GM21529 (cell line): ENCODE measurements at regions not wholly inside any gene's neighbourhood (a gene's known extent, or its start where the extent isn't known, plus 50 kb on each side); places are given as distances from the start of the nearest gene placed in this dataset.

Experiments used
- ATAC-seq: cut with Tn5 transposase; IDR thresholded peaks from one replicate; pipeline ENCODE4 v1.9.1; 2021; ENCODE audit not compliant: unreplicated experiment

DNA sequence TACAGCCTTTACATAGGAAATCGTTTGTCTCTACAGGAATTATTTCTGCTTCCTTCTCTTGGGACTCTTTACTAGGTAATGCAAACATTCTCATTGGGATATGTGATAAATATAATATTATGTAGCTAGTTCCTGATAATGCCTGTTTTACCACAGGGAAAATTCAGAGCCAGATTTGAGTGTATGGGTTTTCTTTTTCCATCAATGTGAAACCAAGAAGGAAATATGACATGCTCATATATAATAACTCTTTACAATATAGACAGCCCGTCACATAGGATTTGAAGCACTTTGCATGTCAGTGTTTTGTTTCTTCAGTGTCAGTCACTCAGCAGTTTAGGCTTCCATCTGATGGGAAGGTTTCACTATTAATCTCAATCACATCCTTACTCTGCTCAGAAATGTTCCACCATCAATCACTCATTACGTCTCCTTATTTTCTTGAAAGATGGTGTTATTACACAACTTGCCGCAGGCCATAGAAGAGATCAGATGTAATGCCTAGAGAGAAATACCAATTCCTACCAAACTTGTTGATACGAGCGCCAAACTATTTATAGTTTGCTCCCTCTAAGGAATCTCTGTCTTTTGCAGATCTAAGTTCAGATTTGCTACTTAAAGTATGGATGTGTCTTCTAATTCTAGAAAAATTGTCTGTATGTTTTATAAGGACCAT lies 314.8 kb downstream of the DIPK2A start:
- ATAC-seq: no peak

DNA sequence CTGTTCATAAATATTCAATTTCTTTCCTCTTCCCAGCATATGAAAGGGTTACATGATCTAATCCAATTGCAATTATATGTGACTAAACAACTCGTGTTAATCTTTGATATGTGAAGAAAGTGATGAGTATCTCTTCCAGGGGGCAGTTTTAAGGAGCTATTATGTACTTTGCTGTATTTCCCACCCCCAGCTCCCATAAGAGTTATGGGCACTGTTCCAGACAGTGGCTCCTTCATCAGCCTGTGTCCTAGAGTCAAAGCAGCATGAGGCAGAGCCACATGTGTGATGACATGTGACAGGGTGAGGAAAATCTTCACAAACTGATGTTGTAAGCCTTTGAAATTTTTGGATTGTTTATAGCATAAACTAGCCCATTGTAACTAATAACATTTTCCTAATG lies 315.4 kb downstream of the DIPK2A start:
- ATAC-seq: no peak

DNA sequence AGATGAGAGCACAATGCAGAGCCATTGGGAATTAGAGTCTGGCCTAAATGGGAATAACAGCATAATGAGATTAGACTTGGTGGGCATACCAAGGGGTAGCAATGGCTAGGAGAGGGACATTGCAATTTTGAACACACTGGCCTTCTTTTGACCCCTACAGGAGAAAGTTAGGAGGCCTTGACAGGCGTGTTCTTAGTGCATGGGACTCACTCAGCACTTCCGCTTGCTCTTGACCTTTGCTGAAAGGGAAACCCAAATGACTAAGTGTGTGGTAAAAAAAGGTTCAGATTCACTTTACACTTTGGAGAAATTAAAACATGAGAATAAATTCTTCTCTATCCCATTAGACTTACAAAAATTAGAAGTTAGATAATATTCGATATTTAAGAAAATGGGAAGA lies 317.4 kb downstream of the DIPK2A start:
- no peak for ATAC-seq

DNA sequence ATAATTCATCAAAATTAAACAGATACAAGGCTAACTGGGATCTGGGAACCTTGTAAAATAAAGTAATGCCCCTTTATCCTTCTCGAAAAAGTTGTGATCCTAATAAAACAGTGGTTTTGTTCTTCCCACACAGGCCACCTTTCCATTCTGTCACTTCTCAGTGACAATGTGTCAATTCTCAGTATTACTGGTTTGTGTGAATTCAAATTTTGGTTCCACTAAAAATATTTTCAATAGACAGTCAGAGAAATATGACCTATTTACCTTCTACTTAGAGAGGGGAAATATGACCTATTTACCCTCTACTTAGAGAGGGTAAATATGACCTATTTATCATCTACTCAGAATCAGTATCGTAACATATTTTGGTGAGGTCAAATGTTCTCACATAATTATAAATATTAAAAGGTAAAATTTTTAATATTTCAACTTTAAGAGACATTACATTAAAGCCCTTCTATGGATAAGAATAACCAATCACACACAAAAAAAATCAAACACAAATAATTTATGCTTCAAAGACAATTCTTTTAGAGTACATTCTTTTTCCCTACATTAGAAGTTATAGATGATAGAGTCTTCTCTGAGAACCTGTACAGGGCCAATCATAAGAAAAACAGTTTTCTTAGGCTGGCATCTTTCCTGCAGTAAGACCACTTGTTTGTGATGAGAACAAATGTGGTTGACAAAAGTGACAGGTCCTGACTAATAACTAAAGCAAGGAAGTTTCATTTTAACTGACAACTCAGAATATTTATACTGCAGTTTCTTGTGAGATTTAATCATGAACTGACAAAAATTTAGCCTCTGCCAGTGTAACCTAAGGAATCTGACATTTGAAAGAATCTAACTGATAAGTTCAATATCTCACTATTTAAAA lies 323.3 kb downstream of the DIPK2A start:
- ATAC-seq: peak; percentile 92

GRCh38 chr3:144295613-144296012 lies 324.0 kb downstream of the DIPK2A start:
- ATAC-seq: no peak

GRCh38 chr3:144296808-144297207 lies 325.2 kb downstream of the DIPK2A start:
- no peak for ATAC-seq

DNA sequence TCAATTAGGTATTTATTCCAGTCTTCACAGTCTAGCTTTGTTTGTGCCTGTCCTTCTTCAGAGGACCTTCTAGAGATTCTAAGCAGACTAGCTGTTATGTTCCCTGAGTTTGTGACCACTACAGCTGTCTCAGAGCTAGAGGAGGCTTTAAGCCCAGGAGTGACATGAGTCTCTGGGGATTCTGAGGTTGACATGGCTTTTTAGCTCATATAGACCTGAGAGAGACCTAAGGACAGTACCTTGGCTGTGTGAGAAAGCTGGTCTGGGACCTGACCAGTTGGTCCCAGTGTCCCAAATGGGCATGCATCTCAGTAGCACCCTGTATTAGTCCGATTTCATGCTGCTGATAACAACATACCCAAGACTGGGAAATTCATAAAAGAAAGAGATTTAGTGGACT lies 330.2 kb downstream of the DIPK2A start:
- no peak for ATAC-seq

- ATAC-seq: no peak
Observed at GRCh38 chr3:144307951-144308350, 336.3 kb downstream of the DIPK2A start.

DNA sequence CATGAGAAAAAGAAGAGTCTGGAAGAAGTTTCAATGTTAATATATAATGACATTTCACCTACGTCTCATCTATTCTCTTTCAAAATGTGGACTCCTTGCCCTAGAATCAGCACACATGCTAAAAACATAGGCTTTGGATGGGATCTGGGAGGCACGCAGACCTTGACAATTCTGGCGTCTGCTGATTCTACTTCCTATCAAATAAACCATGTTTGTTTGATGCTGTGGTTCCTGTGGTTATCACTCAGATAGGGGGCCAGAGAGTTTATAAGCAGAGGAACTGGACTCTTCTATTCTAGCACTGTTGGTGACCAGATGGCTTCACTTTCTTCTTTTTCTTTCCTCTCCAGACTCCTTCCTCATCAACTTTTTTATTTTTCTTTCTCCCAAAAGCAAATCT lies 336.8 kb downstream of the DIPK2A start:
- no peak for ATAC-seq

GRCh38 chr3:144312702-144313101 lies 341.1 kb downstream of the DIPK2A start:
- ATAC-seq: no peak

DNA sequence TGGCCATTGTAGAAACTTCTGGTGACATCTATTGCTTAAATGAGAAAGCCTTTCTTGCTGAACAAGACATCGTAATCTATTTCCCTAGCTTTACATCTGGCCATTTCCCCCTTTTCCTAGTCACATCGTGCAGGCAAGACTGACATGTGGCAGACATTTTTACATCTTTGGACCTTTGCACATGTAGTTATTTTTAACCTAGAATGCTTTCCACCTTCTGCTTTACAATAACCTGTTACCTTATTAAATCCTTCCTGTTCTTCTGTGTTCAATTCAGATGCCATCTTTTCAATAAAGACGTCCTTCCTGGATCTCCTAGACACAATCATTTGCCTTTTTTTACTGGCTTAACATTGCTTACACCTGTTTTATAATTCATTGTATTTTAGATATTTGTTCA lies 343.3 kb downstream of the DIPK2A start:
- no peak for ATAC-seq

DNA sequence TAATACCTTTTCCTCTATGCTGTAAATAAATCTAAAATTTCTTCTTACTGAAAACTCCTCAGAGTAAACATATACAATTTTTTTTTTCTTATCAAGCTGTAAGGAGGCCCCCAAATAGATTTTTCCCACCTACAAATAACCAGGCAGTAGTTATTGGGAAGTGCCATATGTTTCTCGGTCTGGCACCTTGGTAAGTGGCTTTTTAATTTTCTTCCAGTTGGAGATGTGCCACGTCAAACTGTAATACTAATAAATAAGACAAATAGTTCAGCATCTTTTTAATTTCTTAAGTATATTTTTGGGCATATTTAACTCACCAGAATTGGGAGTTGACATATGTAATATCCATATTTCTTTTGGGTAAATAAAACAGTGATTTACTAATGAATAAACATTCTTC lies 346.3 kb downstream of the DIPK2A start:
- no peak for ATAC-seq

GRCh38 chr3:144324076-144324475 lies 352.5 kb downstream of the DIPK2A start:
- no peak for ATAC-seq

DNA sequence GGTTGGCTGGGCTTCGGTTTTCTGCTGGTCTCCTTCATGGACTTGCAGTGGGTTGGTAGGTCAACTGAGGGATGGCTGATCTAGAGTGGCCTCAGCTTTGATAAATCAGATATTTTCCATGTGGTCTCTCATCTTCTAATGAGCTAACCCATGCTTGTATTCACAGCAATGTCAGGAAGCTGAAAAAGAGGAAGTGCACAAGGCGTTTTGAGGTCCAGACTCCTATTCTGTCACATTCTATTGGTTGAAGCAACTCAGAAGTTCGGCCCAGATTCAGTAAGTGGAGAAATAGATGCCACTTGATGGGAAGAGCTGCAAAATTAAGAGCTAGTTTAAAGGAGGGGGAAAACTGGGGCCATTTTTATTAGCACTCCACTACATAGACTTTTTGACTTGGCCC lies 361.2 kb downstream of the DIPK2A start:
- ATAC-seq: no peak

- ATAC-seq: no peak
Observed at GRCh38 chr3:144341471-144341870, 369.8 kb downstream of the DIPK2A start.

DNA sequence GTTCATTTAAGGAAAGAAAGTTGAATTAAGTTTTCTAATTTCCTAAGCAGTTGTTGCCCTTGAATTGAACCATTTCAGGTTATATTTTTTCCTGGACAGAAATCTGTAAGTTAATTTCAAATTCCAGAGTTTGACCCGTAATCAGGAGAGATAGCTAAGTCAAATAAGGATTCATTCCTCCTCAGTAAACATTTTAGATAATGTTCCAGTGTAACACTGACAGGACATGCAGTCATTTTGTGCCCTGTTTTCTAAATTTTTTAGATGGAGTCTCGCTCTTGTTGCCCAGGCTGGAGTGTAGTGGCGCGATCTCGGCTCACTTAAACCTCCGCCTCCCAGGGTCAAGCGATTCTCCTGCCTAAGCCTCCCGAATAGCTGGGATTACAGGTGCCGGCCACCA lies 371.7 kb downstream of the DIPK2A start:
- no peak for ATAC-seq

GRCh38 chr3:144343777-144344176 lies 372.2 kb downstream of the DIPK2A start:
- no peak for ATAC-seq

GRCh38 chr3:144344925-144345548 lies 373.4 kb downstream of the DIPK2A start:
- no peak for ATAC-seq

- no peak for ATAC-seq
Observed at GRCh38 chr3:144350125-144350524, 378.5 kb downstream of the DIPK2A start.

DNA sequence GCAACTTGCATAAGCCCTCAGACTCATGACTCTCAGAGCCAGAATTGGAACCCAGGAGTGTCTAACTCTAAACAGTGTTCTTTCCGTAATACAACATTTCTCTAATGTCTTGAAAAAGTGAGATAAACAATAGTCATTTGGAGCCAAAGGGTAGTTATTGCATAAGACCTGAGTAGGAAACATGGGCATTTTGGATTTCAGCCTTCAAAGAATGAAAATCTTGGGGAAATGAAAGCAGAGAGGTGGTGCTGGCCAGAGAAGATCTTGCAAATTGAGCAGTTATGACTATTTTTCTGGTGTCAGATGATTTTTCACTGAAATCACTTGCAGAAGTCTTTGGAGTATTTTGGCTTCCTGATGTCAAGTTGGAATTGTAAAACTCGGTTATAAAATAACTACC lies 379.4 kb downstream of the DIPK2A start:
- no peak for ATAC-seq

DNA sequence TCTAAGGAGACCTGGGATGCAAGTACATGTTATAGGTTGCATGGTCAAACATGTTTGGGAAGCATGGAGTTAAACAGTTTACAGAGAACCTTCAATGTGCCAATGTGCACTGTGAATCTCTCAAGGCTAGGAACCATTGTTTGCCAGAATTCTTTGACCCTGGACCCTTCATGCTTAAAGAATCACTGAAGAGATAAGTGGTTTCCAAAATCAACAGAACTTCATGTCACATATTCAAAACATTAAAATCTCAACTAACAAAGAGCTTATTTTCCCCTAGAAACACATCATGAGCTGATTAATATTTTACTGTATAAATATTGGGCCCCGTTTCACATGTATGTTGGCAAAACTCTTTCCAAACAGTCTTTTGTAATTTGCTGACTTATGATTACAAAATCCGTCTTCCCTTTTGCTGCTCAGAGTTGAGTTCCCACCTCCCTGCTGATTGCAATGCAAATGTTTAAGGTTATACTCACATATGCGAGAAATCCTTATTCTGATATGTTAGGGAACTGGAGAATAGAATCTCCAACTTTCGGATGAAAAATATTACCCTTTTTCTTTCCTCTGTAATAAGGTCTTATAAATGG lies 380.2 kb downstream of the DIPK2A start:
- ATAC-seq: no peak

GRCh38 chr3:144358191-144358590 lies 386.6 kb downstream of the DIPK2A start:
- ATAC-seq: no peak
